Fibroblast of gingiva (primary cell): ENCODE measurements at regions not wholly inside any gene's neighbourhood (a gene's known extent, or its start where the extent isn't known, plus 50 kb on each side); places are given as distances from the start of the nearest gene placed in this dataset.

Experiments
- DNase-seq: peaks from one replicate; pipeline ENCODE4 v3.0.0-alpha.2; 2011; ENCODE audit warnings: low read depth

DNA sequence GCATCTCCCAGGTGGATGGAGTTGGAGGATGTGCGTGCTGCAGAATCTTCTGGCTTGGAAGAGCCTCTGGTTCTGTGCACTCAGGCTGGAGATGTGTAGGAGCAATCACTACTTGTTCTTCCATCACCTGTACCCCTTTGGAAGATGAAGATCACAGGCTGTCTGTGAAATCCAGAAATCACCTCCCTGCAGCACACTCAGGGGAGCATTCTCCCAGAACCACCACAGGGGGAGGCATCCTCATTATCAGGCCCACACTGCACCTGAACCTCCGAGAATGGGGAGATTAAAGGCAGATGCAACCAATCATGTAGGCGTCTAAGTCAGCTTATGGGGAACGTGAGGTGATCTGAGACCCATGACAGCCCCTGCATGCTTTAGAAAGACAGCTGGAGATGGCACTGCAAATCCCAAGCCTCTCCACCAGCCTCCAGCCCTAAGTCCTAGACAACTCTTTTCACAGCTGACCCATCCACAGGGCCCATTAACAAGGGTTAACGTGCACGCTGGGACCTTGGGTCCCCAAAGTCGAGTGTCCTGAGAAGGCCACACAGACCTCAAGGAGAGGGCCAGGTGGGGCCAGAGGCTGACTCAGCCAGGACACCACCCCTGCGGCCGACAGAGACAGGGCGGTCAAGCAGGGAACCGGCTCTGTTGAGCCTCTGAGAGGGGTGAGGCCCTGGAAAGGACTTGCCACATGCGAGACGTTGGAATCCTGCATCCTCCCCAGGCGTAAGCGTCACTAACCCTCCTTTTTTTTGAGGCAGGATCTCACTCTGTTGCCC lies 314.9 kb downstream of the EIPR1 start:
- no peak for DNase-seq

DNA sequence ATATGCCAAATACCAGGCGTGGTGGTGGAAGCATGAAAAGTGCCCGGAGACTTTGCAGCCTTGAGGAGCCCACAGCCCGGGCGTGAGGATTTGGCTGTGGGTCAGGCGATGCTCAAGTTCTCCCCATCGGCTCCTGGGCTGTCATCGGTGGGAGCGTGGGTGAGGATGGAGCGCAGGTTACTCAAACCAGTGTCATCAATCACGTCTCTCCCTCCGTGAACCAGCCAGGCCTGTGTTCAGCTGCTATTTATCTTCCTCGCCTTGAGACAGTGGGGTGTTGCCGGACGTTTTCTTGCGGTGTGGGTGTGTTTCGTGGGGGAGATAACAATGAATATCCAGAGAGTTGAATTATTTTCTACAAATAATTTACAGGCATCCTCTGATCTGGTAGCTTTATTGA lies 317.6 kb downstream of the EIPR1 start:
- DNase-seq = no peak

DNA sequence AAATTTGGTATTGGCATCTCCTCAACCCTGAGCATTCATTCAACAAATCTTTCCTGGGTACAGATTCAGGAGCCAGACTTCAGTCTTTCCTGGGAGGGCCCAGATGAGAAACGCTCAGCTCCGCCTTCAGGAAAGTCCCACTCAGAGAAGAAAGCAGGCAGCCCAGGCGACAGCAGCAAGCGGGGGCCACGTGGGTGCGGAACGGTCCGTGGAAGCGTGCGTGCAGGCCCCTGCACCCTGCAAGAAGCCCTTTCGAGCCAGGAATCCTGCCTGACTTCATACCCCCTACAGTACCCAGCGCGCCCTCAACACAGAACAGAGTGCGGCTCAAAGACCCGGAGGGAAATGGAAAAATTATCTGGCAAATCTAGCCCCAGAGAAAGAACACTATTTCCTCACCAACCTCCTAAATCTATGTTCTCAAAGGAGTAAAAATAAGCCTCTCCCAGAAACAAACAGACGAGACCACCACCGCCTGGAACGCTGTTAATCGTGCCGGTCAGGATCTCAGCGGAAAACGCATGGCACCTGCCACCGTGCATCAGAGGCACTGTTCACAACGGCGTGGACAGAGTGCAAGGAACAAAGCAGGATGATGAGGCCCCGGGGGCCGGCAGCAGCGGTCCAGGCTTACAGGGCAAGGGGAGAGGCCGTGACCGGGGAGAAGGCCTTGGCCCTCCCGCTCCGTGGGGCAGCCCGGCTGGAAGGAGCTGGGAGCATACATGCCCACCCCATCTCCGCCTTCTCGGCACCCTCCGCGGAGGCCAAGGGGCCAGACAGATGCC lies 318.3 kb downstream of the EIPR1 start:
- DNase-seq = no peak

DNA sequence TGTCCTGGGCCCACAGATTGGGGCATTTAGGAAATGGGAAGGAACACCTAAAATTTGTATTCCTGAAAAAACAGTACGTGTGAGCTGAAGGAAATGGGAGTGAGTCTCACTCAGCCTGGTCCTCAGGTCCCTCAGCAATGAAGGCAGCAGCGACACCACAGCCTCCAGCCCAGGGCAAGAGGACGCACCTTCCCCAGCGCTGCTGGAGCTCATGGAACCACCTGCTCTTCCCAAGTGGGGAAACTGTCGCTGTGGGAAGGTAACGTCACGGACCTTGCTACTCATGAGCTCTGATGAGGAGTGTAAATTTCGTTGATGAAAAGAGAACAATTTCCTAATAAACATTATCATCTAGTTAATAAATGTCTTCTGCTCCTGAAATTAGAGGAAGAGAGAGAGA lies 323.6 kb downstream of the EIPR1 start:
- no peak for DNase-seq

DNA sequence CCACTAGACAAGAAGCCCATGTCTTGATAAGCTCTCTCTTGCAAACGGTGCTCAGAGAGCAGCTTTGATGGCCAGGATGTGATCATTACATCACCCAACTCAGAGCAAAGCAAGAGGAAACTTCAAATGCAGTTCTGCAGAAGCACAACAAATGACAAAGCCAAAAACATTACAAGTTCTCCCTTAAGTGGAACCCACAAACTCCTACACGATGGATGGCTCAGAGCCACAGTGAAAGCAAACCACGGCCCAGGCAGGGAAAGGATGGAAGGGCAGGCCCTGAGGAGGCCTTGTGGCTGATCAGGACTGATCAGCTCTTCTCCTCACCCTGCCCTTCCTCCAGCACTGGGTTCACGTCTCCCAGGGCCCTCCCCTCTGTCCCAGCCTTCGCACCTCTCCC lies 326.4 kb downstream of the EIPR1 start:
- no peak for DNase-seq

DNA sequence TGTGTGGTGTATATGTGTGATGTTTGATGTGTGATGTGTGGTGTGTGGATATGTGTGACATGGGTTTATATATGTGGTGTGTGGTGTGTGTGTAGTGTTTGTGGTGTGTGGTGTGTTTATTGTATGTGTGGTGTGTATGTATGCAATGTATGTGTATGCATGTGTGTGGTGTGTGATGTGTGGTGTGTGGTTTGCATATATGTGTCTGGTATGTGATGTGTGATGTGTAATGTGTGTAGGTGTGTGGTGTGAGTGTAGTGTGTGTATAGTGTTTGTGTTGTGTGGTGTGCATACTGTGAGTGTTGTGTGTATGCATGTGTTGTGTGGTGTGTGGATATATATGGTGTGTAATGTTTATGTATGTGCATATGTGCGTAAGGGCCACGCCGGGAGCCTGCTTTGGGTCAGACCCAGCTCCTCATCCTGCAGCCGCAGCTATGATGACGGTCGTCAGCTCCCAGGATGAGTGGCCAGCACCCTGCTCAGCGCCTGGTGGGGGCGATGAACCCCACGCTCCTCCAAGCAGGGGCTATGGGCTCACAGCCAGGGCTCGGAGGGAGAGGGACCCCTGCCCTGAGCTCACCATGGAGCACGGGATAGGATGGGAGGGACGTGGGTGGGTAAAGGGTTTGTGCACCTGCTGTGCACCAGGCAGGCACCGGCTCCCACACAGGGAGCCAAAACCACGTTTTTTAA lies 331.3 kb downstream of the EIPR1 start:
- DNase-seq = no peak

DNA sequence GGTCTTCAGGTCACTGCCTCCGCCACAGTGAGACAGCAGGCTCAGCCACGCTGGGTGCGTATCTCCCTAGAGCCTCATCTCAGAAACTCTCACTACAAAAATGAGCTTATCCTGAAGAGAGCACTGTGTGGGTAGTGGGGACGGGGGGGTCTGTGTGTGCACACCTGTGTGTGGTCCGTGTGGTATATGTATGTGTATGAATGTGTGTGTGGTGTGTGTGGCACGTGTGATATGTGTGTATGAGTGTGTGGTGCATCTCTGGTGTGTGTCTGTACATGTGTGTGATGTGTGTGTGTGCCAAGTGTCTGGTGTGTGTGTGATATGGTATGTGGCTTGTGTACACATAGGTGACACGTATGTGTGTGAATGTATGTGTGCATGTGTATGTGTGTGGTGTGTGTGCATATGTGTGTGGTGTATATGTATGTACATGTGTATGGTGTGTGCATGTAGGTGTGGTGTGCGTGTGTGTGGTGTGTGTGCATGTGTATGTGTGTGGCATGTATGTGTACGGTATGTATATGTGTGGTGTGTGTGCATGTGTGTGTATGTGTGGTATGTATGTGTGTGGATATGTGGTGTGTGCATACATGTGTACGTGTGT lies 332.2 kb downstream of the EIPR1 start:
- no peak for DNase-seq

DNA sequence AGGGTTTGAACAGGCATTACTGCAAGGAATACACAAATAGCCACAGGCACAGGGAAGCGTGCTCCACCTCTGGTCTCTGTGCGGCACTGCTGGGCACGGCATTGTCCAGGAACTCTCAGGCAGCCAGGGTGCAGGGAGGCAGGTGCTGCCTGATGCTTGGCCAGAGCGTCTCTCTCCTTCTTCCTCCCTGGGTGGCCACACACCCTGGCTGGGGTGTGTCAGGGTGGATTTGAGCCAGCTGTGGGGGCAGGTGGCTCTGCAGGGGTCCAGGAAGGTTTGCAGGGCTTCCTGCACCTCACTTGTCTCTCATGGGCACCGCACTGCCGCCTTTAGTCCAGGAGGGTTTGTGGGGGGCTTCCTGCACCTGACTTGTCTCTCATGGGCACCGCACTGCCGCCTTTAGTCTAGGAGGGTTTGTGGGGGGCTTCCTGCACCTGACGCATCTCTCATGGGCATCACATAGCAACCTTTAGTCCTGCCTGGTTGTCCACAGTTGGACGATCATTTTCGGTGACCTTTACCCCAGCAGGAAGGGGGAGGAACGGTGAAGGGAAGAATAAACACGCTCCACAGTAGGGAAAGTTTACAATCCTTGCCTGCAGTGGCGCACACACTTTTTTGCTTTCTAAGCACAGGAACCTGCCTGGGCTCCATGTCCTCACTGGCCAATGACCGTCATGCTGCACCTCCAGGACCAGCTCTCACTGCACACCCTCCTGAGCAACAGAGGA lies 332.9 kb downstream of the EIPR1 start:
- DNase-seq = no peak

DNA sequence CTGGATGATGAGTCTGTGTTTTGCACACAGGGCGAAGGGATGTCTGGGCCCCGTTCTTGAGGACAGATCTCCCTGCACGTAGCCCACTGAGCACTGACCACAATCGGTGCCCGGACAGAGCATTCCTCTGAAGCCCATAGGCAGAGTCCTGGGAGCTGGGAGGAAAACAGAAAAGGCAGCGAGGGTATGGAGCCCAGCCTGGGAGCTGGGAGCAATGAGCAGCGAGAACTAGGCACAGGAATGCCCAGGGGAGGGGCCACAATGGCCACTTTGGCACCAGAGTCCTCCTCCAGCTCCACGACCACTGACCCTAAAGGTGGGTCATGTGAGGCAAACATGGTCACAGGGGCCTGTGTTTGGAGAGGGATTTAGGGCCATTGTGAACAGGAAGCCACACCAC lies 333.9 kb downstream of the EIPR1 start:
- no peak for DNase-seq

DNA sequence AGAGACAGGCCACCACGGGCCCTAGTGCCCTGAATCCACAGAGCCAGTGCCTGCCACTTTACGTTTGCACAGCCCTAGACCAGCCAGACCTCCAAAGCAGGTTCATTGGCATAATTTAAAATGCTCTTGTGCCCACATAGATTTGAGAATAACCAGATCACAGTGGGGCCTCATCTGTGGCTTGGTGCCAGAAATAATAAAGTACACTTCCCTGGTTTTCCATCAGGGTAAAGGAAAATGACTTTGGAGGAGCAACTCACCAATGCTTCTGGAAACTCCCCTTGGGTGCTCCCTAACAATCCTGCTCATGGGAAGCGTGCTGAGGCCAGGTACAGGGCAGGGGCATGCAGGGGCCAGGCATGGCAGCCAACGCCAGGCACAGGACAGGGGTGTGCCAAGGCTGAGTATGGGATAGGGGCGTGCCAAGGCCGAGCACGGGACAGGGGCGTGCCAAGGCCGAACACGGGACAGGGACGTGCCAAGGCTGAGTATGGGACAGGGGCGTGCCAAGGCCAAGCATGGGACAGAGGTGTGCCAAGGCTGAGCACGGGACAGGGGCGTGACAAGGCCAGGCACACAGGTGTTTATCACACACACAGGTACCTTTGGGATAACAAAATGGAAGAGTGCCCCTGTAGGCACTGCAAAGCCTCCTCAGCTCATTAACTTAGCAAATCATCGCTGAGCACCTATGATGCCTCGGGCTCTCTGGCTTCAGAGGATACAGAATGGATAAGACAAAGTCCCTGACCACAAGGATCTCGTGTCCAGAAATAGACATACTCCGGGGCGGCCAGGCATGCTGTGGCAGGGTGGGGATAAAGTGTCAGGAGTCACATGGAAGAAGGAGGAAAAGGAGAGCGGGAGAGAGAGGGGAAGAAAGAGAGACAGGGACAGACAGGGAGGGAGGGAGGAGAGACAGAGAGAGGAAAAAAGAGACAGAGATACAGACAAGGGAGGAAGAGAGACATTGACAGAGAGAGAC lies 334.7 kb downstream of the EIPR1 start:
- DNase-seq = no peak

DNA sequence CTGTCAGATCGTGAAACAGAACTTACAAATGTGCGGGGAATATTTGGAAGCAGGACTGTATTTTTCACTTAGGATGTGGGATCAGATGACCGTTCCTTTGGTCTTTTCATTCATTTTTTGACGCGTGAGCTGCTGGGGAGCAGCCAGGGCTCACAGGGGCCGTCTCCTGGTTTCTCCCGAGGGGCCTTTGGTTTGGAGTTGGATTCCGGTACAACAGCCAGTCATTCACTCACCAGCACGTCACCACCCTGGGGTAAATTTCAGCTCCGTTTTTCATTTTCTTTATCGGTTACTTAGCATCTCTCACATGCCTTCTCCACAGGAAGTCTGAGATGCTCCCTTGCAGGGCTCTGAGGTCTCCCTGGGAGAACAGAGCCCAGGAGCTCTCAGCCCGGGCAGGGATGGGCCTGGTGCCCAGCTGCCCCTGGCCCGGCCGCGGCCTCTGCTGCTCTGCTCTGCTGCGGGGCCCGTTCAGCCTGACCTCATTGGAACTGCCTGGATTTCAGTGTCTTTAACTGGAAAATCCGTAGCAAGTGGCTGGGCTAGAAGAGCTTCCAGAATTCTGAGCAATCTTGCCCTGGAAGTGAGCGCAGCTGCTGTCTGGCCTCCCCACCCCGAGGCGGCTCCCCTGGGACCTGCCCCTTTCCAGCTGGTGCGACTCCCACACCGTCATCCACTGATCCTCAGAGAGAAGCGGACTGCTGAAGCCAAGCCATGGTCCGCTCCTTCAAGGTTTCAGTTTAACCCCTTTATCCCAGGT lies 335.6 kb downstream of the EIPR1 start:
- DNase-seq = no peak

DNA sequence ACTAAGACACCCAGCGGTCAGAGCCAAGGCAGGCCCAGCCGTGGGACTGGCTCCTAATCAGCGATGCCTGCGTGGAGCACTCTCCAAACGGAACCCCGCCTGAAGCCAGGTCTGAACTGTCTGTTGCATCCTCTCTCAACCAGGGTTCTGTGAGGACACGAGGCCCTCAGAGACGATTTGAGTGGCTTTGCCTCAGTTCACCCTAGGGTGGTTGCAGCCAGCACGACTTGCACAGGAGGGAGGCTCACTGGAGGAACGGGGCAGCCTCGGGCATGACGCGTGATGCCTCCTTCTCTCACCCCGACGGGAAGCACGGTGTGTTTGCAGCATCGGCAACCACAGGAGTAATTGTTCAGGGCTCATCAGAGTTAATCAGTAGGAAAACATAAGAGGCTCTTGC lies 336.4 kb downstream of the EIPR1 start:
- no peak for DNase-seq

DNA sequence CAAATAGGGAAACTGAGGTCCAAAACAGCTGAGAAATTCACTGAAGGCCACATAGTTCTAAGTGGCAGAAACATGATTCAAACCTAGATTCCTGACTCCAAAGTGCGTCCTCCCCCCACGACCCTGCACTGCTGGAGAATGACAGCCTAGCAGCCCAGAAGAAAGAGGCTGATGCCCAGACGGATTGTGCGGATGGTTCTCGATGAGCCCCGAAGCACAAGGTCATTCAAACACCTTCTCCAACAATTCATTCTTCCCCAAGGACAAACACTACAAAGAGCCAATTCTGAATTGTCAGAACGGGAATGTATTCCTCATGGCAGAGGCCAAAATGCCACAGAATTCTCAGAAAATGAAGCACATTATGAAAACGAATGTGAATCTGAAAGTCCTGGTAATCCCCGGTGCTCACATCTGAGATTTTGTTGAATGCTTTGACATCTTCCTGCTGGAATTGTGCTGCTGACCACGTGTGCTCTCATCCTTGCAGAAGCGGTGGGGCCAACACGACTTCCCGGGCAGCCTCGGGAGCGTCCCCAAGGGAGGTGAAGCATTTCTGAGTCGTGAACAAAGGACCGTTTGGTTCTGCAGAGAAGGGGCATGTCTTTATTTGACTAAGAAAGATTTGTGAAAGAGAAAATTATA lies 337.0 kb downstream of the EIPR1 start:
- DNase-seq = no peak

DNA sequence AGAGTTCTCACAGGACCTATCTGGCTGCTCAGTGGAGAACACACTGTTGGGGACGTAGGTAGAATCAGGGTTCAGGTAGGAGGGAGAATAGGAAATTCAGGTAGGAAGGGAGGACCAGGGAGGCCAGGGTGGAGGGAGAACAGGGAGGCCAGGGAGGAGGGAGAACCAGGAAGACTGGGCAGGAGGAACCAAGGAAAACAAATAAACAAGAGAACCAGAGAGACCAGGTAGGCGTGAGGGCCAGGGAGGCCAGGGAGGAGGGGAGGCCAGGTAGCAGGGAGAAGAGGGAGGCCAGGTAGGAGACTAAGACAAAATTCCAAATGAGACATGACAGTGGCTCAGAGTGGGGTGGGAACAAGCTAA lies 337.6 kb downstream of the EIPR1 start:
- no peak for DNase-seq

DNA sequence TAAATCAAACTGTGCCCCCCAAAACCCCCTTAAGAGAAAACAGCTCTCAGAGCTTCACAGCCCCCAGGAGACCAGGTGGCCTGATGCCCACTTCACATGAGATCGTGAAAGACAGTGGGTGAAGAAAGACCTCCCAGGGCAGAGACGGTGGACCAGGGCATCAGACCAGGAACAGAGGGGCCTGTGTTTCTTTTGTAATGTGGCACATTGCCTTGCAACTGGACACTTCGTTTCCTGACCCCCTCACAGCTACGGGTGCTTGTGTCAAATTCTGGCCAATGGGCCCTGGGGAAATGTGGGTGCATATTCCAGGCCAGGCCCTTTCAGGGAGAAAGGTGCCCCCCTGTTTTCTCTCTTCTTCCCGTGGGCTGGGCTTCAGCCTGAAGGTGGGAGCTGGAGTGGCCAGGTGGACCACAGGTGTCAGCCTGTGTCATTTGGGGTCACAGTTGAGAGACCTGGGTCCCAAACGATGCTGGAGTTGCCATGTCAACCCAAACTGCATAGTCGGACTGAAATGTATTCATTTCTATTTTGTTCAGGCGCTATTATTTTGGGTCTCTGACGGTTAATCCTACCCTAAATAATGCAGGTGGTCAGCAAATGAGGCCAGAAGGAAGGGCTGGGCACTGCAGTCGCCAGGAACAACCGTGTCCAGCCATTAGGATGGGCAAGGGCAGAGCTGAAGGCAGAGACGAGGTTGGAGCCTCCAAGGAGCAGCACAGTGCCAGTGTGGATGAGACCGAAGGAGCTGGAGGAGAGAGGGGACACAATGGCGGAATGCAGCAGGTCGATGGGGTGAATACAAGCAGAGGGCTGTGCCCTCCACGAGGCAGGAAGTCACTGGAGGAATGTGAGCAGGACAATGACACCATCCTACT lies 338.2 kb downstream of the EIPR1 start:
- no peak for DNase-seq

DNA sequence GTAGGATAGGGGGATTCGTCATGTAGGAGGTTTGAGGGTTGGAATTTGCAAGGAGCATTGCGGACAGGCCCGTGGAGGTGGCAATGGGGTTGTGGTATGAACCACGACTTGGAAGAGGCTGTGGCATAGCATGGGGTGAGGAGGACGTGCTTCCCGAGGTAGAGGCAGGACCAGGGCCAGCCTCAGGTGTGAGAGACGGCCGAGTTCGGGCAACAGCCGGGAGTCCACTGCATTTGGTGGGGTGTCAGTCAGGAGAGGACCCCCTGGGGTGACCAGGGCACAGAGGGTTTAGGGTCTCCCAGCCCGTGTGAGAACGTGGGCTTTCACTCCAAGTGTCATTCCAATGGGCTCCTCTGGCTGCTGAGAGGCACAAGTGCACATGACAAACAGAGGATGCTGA lies 339.0 kb downstream of the EIPR1 start:
- no peak for DNase-seq

DNA sequence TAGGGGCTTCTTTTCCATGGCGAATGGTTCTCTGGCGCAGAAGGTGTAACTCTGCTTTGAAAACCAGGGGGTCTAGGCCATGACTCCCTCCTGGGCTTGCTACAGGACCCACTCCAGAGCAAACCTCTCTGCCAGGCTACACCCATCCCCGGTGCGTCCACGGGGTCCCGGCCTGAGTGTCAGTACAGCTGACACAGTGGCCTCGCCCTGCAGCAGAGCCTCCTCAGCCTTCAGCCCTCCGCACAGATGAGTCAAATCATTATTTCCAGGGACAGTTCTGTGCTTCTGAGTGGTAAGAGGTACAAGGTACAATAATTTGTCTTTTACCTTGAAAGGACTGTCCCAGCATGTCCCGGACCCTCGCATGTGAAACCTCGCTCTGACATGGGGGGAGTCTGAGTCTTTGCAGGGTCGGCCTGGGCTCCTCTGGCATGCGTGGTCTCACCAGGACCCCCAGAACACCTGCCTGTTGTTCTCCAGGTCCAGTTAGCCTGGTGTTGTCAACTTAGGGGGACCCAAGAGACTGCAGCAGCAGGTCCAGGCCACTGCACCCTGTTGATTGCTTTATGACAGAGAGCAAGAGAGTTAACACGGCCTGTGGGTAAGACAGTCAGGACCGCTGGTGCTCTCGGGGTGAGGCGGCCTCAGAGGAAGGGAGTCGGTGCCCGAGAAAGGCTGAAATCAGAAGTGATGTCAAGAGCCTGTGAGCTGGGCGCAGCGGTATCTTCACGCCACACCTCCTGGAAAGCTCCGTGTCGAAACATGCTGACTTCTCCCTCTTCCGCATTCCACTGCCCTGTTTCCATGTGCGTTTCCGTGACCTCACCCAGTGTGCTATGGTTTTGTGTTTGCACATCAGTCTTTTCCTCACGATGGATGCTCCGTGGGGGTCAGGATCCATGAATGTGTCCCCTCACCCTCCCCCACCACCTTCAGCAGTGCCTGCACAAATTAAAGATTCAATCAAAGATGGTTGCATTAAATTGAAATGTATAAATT lies 340.1 kb downstream of the EIPR1 start:
- DNase-seq = no peak
